Osteocyte (in vitro differentiated cells): ENCODE measurements at regions not wholly inside any gene's neighbourhood (a gene's known extent, or its start where the extent isn't known, plus 50 kb on each side); places are given as distances from the start of the nearest gene placed in this dataset.
"Not testable (repeated sequence)": the region's sequence is repeated elsewhere in the genome, so short reads cannot be mapped to it uniquely, and the experiment has no call there.

Source experiments
- DNase-seq: peaks from one replicate; pipeline ENCODE4 v3.0.0; 2021; ENCODE audit warnings: mixed read lengths; ENCODE audit not compliant: unreplicated experiment; ENCODE audit errors: extremely low spot score
- H3K27ac Mint-ChIP-seq: one replicate; pipeline ENCODE4 v1.8.0; 2021; ENCODE audit warnings: mild to moderate bottlenecking, mixed read lengths; ENCODE audit not compliant: unreplicated experiment
- H3K27me3 Mint-ChIP-seq: one replicate; pipeline ENCODE4 v1.8.0; 2021; ENCODE audit warnings: mixed read lengths; ENCODE audit not compliant: unreplicated experiment
- H3K36me3 Mint-ChIP-seq: one replicate; pipeline ENCODE4 v1.8.0; 2021; ENCODE audit warnings: mixed read lengths; ENCODE audit not compliant: unreplicated experiment
- H3K4me1 Mint-ChIP-seq: one replicate; pipeline ENCODE4 v1.8.0; 2021; ENCODE audit warnings: mixed read lengths; ENCODE audit not compliant: unreplicated experiment
- H3K4me3 Mint-ChIP-seq: one replicate; pipeline ENCODE4 v1.8.0; 2021; ENCODE audit warnings: mild to moderate bottlenecking, moderate library complexity, mixed read lengths; ENCODE audit not compliant: unreplicated experiment
- H3K9me3 Mint-ChIP-seq: one replicate; pipeline ENCODE4 v1.8.0; 2021; ENCODE audit warnings: mixed read lengths; ENCODE audit not compliant: unreplicated experiment
- TF ChIP-seq, protein P1 (sequence below): fragments of 200-600 bp; sonication (generic); IDR thresholded peaks from 2 replicates; pipeline ENCODE4 v1.5.0; 2021; ENCODE audit warnings: antibody characterized with exemption, mild to moderate bottlenecking, moderate library complexity

DNA sequence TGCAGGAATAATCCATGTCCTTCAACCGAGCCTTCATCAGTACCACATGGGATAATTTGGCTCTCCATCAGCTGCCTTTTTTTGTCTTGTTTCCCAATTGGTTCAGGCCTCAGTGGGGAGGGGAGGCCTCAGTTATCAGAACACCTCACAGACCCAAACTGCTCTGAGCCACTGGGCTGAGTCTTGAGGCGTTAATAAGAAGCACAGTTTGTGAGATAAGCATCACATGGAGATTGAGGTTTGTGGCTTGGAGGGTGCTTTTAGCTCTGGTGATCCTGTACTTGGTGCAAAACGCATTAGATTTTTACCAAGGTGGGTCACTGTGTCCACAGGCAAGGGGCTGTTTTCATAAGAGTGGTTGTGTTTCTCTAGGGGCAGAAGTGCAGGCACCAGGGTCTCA is 82.8 kb upstream of the HPF1 start:
- no peaks in the 10 kb centered on the region for H3K4me1 Mint-ChIP-seq
- TF ChIP-seq, protein P1, sequence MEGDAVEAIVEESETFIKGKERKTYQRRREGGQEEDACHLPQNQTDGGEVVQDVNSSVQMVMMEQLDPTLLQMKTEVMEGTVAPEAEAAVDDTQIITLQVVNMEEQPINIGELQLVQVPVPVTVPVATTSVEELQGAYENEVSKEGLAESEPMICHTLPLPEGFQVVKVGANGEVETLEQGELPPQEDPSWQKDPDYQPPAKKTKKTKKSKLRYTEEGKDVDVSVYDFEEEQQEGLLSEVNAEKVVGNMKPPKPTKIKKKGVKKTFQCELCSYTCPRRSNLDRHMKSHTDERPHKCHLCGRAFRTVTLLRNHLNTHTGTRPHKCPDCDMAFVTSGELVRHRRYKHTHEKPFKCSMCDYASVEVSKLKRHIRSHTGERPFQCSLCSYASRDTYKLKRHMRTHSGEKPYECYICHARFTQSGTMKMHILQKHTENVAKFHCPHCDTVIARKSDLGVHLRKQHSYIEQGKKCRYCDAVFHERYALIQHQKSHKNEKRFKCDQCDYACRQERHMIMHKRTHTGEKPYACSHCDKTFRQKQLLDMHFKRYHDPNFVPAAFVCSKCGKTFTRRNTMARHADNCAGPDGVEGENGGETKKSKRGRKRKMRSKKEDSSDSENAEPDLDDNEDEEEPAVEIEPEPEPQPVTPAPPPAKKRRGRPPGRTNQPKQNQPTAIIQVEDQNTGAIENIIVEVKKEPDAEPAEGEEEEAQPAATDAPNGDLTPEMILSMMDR: no peak
- no peak overlapping the region for H3K27ac Mint-ChIP-seq
- DNase-seq: no peak
- H3K9me3 Mint-ChIP-seq: peaks cover 4% of the 10 kb centered on the region
- H3K4me3 Mint-ChIP-seq: no peak overlapping the region
- H3K27me3 Mint-ChIP-seq: no peaks in the 10 kb centered on the region
- H3K36me3 Mint-ChIP-seq: no peaks in the 10 kb centered on the region

- not testable (repeated sequence) for H3K4me1 Mint-ChIP-seq, H3K36me3 Mint-ChIP-seq, H3K4me3 Mint-ChIP-seq, H3K27ac Mint-ChIP-seq, DNase-seq, H3K9me3 Mint-ChIP-seq
- peaks cover 23% of the 10 kb centered on the region for H3K27me3 Mint-ChIP-seq
These were observed 70.6 kb upstream of the HPF1 start for GRCh38 chr4:169828329-169828728.

- no peak overlapping the region for H3K27ac Mint-ChIP-seq
These were observed 69.0 kb upstream of the HPF1 start for GRCh38 chr4:169826634-169827187.

DNA sequence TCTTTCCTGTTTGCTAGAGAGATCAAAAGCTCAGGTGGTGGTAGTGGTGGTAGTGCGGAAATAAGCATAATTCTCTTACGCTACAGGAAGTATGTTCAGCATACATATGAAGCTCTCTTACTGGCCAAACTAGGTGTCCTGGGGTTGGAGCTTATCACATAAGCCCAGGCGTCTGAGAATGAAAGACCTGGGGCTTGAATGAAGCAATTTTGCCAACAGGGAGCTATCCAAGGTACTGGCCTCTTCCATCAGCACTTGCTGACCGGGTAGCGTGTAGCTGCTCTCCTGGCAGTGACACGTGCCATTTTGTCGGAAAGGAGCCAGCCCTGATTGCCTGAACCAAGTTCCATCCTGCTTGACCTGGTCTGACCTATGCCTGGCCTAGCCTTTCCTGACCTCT is 65.9 kb upstream of the HPF1 start:
- H3K4me3 Mint-ChIP-seq: no peak overlapping the region
- H3K27ac Mint-ChIP-seq: no peak overlapping the region
- H3K9me3 Mint-ChIP-seq: no peaks in the 10 kb centered on the region
- DNase-seq: no peak
- no peaks in the 10 kb centered on the region for H3K4me1 Mint-ChIP-seq
- TF ChIP-seq, protein P1: no peak
- no peaks in the 10 kb centered on the region for H3K36me3 Mint-ChIP-seq
- H3K27me3 Mint-ChIP-seq: no peaks in the 10 kb centered on the region

More at GRCh38 chr4:169826634-169827187, 69.0 kb upstream of the HPF1 start:
- peaks cover under 1% of the 10 kb centered on the region for H3K9me3 Mint-ChIP-seq
- DNase-seq: no peak
- no peak overlapping the region for H3K4me3 Mint-ChIP-seq
- peaks cover 19% of the 10 kb centered on the region for H3K27me3 Mint-ChIP-seq
- no peaks in the 10 kb centered on the region for H3K4me1 Mint-ChIP-seq
- TF ChIP-seq, protein P1: no peak
- H3K36me3 Mint-ChIP-seq: no peaks in the 10 kb centered on the region

GRCh38 chr4:169821402-169821801 is 63.7 kb upstream of the HPF1 start:
- no peak overlapping the region for H3K27ac Mint-ChIP-seq
- no peaks in the 10 kb centered on the region for H3K4me1 Mint-ChIP-seq
- peaks cover 6% of the 10 kb centered on the region for H3K27me3 Mint-ChIP-seq
- DNase-seq: no peak
- TF ChIP-seq, protein P1: no peak
- no peaks in the 10 kb centered on the region for H3K36me3 Mint-ChIP-seq
- no peak overlapping the region for H3K4me3 Mint-ChIP-seq
- H3K9me3 Mint-ChIP-seq: no peaks in the 10 kb centered on the region
